HCEC 1CT (cell line): ENCODE measurements at regions not wholly inside any gene's neighbourhood (a gene's known extent, or its start where the extent isn't known, plus 50 kb on each side); places are given as distances from the start of the nearest gene placed in this dataset.
A peak's percentile ranks its signal among the peaks of the same experiment; 100 is the strongest.

Source experiments
- DNase-seq: peaks from one replicate; pipeline ENCODE4 v3.0.0-alpha.2; 2017

- no peak for DNase-seq
These were observed 332.4 kb upstream of the PRDM1 start for GRCh38 chr6:105753620-105754211.

- DNase-seq = no peak
These were observed 332.9 kb upstream of the PRDM1 start for GRCh38 chr6:105753207-105753606.

- no peak for DNase-seq
These were observed 336.0 kb upstream of the PRDM1 start for GRCh38 chr6:105750089-105750488.

DNA sequence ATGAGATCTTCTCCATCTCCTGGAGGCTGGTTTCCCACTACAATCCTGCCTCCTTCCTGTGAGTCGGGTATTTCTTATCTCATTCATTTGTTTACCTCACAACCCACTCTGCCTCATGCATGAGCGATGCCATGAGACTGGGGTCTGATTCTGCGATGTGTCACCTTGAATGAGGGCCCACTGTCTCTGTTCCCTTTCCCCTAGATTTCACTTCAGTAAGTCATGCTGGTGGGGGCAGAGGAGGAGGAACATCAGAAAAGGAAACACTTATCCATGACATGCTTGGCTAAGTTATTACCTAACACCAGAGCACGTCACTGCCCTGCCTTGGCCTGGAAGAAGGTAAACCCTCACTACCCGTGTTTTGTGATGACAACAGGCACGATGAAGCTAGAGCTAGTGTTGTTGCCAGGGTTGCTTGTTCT, 337.4 kb upstream of the PRDM1 start:
- peak; percentile 41 for DNase-seq

GRCh38 chr6:105747823-105748405, 338.2 kb upstream of the PRDM1 start:
- no peak for DNase-seq

DNA sequence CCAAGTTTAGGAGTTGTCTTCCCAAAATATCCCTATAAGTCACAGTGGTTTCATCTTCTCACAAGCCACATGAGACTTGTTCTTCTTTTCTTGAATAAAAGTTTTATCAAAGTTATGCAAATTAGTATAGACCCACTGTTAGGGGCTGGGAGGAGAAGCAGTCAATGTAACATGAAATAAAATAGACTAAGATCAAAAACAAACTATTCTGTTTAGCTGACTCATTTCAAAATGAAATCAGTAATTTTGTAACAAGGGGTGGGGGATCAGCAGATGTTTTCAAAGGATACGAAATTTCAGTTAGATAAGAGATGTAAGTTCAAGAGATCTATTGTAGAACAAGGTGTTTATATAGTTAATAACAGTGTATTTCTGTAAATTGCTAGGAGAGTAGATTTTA, 339.6 kb upstream of the PRDM1 start:
- DNase-seq = no peak

GRCh38 chr6:105746130-105746505, 340.0 kb upstream of the PRDM1 start:
- DNase-seq = no peak

DNA sequence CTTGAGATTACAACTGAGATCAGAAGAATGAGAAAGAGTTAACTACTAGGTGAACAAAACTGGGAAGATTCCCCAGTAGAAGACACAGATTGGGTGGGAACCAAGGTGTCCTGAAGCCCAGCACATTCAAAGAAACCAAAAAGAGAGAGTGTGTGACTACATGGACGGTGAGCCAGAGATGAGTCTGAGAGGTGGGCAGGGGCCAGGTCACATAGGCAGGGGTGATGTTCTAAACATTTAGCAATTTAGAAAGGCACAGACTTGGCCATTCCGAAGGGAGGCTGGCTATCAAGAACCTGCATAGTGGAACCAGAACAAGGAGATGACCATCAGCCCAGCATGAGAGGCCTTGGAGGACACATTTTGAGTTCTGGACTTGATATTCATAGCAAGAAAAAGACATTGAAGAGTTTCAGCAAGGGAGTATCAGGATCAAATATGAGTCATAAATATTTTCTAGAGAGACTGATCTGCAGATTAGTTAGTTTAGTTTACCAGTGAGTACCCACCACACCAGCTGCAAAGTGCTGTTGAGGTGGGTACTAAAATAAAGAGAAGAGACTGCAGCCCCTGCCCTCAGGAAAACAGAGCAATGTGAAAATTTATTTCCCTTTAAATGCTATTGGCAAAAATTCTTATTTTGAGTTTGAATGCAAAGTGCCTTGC, 340.5 kb upstream of the PRDM1 start:
- DNase-seq = peak; percentile 15

GRCh38 chr6:105744815-105745214, 341.3 kb upstream of the PRDM1 start:
- no peak for DNase-seq

- DNase-seq = no peak
These were observed 338.2 kb upstream of the PREP start for GRCh38 chr6:105740946-105741645.

GRCh38 chr6:105739764-105740163, 336.9 kb upstream of the PREP start:
- no peak for DNase-seq

GRCh38 chr6:105733556-105734162, 330.8 kb upstream of the PREP start:
- peak; percentile 61 for DNase-seq

DNA sequence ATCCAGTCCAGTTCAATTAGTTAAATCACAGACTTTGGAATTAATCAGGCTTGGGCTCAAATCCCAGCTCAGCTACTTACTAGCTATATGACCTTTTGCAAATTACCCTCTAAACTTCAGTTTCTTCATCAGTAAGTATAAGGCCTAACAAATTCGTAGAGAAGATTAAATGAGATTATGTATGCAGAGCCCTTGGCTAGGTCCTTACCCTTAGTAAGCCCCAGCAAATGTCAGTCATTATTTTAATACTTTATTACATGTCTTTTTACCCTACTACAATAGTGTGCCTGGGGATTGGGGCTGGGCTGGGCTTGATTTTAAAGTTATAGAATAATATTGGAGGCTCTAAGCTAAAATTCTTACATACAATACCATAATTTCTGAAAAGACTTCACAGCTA, 326.1 kb upstream of the PREP start:
- no peak for DNase-seq

- DNase-seq = peak; percentile 17
These were observed 324.2 kb upstream of the PREP start for GRCh38 chr6:105726902-105727655.

GRCh38 chr6:105714846-105715245, 312.0 kb upstream of the PREP start:
- no peak for DNase-seq

DNA sequence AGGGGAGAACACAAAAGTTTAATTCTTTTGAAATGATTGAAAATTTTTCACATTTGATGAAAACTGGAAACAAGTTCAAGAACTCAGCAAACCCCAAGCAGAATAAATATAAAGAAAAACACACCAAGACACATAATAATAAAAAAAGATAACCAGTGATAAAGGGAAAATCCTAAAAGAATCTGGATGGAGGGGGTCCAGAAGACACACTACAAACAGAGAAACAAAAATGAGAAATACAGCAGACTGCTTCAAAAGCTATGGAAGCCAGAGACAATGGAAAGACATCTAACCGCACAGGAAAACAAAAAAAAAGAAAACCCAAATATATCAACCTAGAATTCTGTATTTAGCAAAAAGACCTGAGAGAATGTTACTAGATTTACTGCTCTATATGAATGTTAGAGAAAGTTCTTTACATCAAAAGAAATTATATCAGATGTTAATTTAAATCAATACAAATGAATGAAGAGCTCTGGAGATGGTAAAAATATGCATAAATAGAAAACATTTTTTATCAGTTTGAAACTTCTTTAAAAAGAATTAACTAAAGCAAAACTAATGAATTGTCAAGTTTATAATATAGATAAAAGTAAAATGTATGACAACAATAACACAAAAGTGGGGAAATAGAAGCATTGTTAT, 310.7 kb upstream of the PREP start:
- DNase-seq = peak; percentile 13

GRCh38 chr6:105711216-105711615, 308.3 kb upstream of the PREP start:
- DNase-seq = peak; percentile 62

DNA sequence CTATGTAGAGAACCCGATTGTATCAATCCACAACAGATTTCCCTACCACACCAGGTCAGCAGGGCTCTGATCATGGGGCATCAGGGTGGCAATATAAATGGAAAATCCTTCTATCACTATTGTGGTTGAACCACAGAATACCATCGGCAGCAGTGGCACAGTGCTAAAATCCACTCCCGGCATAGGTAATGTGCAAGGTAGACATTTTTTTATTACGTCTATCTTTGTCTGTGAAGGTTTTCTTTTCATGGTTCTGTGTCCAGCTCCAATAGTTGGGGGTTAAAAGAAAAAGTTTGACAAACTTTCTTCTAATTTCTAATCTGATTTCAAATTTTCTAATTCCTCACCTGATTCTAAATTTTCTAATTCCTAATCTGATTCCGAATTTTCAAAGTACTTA, 302.7 kb upstream of the PREP start:
- no peak for DNase-seq

DNA sequence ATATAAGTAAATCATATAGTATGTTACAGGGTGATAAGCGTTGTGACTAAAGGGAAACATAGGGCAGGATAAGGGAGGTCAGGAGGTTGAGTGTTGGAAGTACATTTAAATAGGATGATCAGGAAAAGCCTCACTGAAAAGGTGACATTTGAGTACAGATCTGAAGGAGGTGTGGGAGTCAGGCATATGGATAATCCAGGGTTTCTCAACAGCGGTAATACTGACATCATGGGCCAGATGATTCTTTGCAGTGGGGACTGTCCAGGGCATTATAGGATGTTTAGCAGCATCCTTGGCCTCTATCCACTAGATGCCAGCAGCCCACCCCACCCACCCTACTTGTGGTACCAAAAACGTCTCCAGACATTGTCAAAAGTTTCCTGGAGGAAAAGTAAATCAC, 292.6 kb upstream of the PREP start:
- no peak for DNase-seq

DNA sequence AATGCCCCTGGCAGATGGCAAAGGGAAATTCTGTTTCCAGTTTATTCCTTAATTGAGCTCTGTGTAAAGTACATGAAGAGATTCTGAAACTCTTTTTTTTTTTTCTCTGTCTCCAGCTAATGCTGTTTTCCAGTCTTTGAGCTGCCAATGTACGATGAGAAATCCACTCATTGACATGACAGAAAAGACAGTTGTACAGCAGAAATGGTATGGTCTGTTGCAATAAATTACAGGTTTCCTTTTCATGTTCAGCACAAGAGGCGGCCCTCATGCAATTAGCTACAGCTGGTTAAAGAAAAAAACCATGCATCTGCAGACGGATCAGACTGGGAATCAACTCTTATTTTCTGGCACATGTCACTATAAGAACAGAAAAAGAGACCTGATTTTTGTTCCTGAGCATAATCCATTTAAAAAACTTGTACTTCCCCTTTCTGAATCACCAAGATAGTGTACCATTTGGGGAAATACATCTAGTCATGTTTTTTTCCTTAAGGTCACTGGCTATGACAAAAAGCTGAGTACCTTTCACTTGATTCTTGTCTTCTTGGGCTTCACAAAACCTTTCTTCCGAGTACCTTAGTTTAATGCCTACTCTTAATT, 289.8 kb upstream of the PREP start:
- no peak for DNase-seq

DNA sequence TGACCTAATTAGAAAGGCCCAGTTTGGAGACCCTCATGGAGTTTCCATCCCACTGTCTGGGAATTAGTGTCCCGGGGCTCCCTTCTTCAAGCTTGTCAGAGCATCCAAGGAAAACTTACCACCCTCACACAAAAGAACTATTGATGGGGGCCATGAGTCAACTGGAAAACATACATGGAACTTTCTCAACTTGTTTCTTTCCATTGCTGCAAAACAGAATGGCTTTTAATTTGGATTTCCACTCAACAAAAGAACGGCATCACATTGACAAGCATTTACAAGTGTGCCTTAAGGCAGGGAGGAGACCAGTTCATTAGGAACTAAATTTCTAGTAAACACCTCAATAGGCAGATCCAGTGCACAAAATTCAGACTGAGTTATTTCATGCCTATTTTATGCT, 289.1 kb upstream of the PREP start:
- no peak for DNase-seq

DNA sequence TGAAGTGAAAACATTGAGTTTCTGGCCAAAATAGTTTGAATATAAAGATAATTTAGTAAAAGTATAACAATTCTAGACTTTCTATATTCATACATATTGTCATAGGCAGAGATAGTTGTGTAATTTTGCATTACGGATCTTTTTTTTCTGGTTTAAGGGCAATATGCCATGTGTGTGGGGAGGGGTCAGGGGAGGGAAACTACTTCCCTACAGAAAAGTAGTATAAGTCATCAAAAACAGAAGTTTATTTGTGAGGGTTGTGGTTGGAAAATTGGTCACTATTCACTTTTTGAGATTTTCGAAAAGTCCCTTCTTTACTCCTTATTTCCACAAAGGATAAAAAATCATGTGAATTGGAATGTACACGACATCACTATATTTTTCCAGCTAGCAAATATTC, 288.2 kb upstream of the PREP start:
- DNase-seq = no peak
